ENCODE measurements at regions not wholly inside any gene's neighbourhood (a gene's known extent, or its start where the extent isn't known, plus 50 kb on each side); places are given as distances from the start of the nearest gene placed in this dataset.

GRCh38 chr20:40320517-40321011 is 368.5 kb downstream of the MAFB start:
- no peak for ATAC-seq
- no peaks in the 10 kb centered on the region for H3K9me3 ChIP-seq
- DNase-seq, result no peak
- H3K4me1 ChIP-seq (ENCODE audit: low read depth), result no peaks in the 10 kb centered on the region
- no peak overlapping the region for H3K4me3 ChIP-seq
- H3K36me3 ChIP-seq (ENCODE audit: low read depth), result no peaks in the 10 kb centered on the region
- intact Hi-C loops (cut with DNase I, micrococcal nuclease), result no loop called here
- TF ChIP-seq, protein P1, sequence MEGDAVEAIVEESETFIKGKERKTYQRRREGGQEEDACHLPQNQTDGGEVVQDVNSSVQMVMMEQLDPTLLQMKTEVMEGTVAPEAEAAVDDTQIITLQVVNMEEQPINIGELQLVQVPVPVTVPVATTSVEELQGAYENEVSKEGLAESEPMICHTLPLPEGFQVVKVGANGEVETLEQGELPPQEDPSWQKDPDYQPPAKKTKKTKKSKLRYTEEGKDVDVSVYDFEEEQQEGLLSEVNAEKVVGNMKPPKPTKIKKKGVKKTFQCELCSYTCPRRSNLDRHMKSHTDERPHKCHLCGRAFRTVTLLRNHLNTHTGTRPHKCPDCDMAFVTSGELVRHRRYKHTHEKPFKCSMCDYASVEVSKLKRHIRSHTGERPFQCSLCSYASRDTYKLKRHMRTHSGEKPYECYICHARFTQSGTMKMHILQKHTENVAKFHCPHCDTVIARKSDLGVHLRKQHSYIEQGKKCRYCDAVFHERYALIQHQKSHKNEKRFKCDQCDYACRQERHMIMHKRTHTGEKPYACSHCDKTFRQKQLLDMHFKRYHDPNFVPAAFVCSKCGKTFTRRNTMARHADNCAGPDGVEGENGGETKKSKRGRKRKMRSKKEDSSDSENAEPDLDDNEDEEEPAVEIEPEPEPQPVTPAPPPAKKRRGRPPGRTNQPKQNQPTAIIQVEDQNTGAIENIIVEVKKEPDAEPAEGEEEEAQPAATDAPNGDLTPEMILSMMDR (IDR thresholded peaks at IDR 0.05), result no peak

GRCh38 chr20:40319741-40320516 is 369.1 kb downstream of the MAFB start:
- TF ChIP-seq, protein P1 (IDR thresholded peaks at IDR 0.05), result no peak
- DNase-seq (no peak), ATAC-seq (no peak)

GRCh38 chr20:40319056-40319455 is 370.0 kb downstream of the MAFB start:
- ATAC-seq (no peak), DNase-seq (no peak)
- Histone ChIP-seq H3K9me3 (no peaks in the 10 kb centered on the region), H3K36me3 (ENCODE audit: low read depth) (no peaks in the 10 kb centered on the region), H3K4me3 (no peak overlapping the region), H3K4me1 (ENCODE audit: low read depth) (no peaks in the 10 kb centered on the region)
- TF ChIP-seq, protein P1 (IDR thresholded peaks at IDR 0.05), result no peak
- intact Hi-C loops (cut with DNase I, micrococcal nuclease), result no loop called here

More at GRCh38 chr20:40319741-40320516, 369.1 kb downstream of the MAFB start:
- H3K4me3 ChIP-seq, result no peak overlapping the region
- no peaks in the 10 kb centered on the region for H3K9me3 ChIP-seq
- H3K4me1 ChIP-seq (ENCODE audit: low read depth), result no peaks in the 10 kb centered on the region
- intact Hi-C loops (cut with DNase I, micrococcal nuclease), result no loop called here
- no peaks in the 10 kb centered on the region for H3K36me3 ChIP-seq (ENCODE audit: low read depth)

- no peak overlapping the region for H3K4me3 ChIP-seq
- TF ChIP-seq, protein P1 (IDR thresholded peaks at IDR 0.05), result no peak
- H3K4me1 ChIP-seq (ENCODE audit: low read depth), result no peaks in the 10 kb centered on the region
- no peaks in the 10 kb centered on the region for H3K36me3 ChIP-seq (ENCODE audit: low read depth)
- no peaks in the 10 kb centered on the region for H3K9me3 ChIP-seq
- ATAC-seq (no peak), DNase-seq (no peak)
- intact Hi-C loops (cut with DNase I, micrococcal nuclease), result no loop called here
Observed at GRCh38 chr20:40317156-40317790, 371.8 kb downstream of the MAFB start.

DNA sequence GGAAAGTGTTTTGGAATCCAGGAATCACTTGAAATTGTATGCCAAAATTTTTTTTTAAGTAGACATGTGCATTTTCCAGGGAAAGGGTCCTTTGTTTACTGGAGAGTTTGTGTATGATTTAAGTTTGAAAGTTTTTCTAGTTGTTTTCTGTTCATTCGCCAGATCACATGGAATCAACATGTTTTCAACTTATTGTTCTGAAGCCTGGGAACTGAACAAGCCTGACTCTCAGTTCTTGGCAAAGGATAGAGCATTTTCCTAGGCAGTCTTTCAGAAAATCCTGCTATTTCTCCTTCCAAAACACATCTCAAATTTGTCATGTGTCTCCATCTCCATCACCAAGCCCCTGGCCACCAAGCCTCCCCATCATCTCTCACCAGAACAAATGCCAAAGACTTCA is 374.8 kb downstream of the MAFB start:
- Histone ChIP-seq H3K4me1 (ENCODE audit: low read depth) (no peaks in the 10 kb centered on the region), H3K36me3 (ENCODE audit: low read depth) (no peaks in the 10 kb centered on the region), H3K4me3 (no peak overlapping the region), H3K9me3 (no peaks in the 10 kb centered on the region)
- TF ChIP-seq, protein P1 (IDR thresholded peaks at IDR 0.05), result no peak
- DNase-seq (no peak), ATAC-seq (no peak)
- intact Hi-C loops (cut with DNase I, micrococcal nuclease), result no loop called here
